NB4 (cell line): ENCODE measurements at regions not wholly inside any gene's neighbourhood (a gene's known extent, or its start where the extent isn't known, plus 50 kb on each side); places are given as distances from the start of the nearest gene placed in this dataset.
"Not testable (repeated sequence)": the region's sequence is repeated elsewhere in the genome, so short reads cannot be mapped to it uniquely, and the experiment has no call there.

Experiments used
- CTCF ChIP-seq: IDR thresholded peaks from one replicate; pipeline ENCODE4 v1.5.1; 2012; ENCODE audit warnings: low read depth, low read length
- MAX ChIP-seq: IDR thresholded peaks from 2 replicates; pipeline ENCODE4 v1.6.1; 2011; ENCODE audit warnings: low read depth, low read length
- POLR2A ChIP-seq: IDR thresholded peaks from 2 replicates; pipeline ENCODE4 v1.6.1; 2011; ENCODE audit warnings: mild to moderate bottlenecking; ENCODE audit not compliant: insufficient read length; ENCODE audit errors: extremely low read depth

GRCh38 chr5:42981417-42982106 lies 58.6 kb downstream of the ANXA2R start:
- TF ChIP-seq POLR2A, CTCF, MAX: not testable (repeated sequence)
